Activated naive CD8-positive, alpha-beta T cell treated with anti-CD3 and anti-CD28 coated beads, Interleukin-2, amount 50 U/mL, for 24 hours (primary cell): ENCODE measurements at regions not wholly inside any gene's neighbourhood (a gene's known extent, or its start where the extent isn't known, plus 50 kb on each side); places are given as distances from the start of the nearest gene placed in this dataset.

ENCODE experiments used
- ATAC-seq: fragments of 150-1000 bp; cut with Tn5 transposase; one replicate; pipeline ENCODE4 v1.10.0; 2021
- DNase-seq: peaks from one replicate; pipeline ENCODE4 v3.0.0; 2021
- H3K27ac Mint-ChIP-seq: one replicate; pipeline ENCODE4 v1.8.0; 2021; ENCODE audit warnings: mild to moderate bottlenecking, mixed read lengths
- H3K27me3 Mint-ChIP-seq: one replicate; pipeline ENCODE4 v1.8.0; 2021; ENCODE audit warnings: mixed read lengths
- H3K36me3 Mint-ChIP-seq: one replicate; pipeline ENCODE4 v1.8.0; 2021; ENCODE audit warnings: low read depth, mixed read lengths
- H3K4me1 Mint-ChIP-seq: one replicate; pipeline ENCODE4 v1.8.0; 2021; ENCODE audit warnings: mixed read lengths
- H3K4me3 Mint-ChIP-seq: one replicate; pipeline ENCODE4 v1.8.0; 2021; ENCODE audit warnings: mild to moderate bottlenecking, moderate library complexity, mixed read lengths
- H3K9me3 Mint-ChIP-seq: one replicate; pipeline ENCODE4 v1.8.0; 2021; ENCODE audit warnings: mixed read lengths

DNA sequence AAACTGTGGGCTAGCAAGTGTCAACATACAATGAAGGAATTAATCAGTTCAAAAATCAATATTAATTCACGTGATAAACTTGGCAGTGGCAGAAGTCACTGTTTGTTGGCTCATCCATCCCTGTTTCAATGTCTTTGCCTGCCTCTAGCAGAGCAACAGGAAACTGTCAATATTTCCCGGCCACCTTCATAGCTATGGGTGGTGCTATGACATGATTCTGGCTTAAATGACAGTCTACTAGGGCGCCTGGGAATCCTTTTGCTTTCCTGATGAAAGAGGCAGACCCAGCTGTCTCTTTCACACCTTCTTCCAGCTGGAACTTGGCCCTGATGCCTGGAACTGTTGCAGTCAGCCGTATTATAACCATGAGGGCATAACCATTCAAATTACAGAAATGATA lies 72.1 kb upstream of the DNAH5 start:
- H3K4me1 Mint-ChIP-seq: peaks cover 4% of the 10 kb centered on the region
- no peak overlapping the region for H3K27ac Mint-ChIP-seq
- ATAC-seq (no peak), DNase-seq (no peak)
- H3K4me3 Mint-ChIP-seq: no peak overlapping the region
- peaks cover 28% of the 10 kb centered on the region for H3K27me3 Mint-ChIP-seq
- H3K9me3 Mint-ChIP-seq: no peaks in the 10 kb centered on the region
- H3K36me3 Mint-ChIP-seq: peaks cover 2% of the 10 kb centered on the region

DNA sequence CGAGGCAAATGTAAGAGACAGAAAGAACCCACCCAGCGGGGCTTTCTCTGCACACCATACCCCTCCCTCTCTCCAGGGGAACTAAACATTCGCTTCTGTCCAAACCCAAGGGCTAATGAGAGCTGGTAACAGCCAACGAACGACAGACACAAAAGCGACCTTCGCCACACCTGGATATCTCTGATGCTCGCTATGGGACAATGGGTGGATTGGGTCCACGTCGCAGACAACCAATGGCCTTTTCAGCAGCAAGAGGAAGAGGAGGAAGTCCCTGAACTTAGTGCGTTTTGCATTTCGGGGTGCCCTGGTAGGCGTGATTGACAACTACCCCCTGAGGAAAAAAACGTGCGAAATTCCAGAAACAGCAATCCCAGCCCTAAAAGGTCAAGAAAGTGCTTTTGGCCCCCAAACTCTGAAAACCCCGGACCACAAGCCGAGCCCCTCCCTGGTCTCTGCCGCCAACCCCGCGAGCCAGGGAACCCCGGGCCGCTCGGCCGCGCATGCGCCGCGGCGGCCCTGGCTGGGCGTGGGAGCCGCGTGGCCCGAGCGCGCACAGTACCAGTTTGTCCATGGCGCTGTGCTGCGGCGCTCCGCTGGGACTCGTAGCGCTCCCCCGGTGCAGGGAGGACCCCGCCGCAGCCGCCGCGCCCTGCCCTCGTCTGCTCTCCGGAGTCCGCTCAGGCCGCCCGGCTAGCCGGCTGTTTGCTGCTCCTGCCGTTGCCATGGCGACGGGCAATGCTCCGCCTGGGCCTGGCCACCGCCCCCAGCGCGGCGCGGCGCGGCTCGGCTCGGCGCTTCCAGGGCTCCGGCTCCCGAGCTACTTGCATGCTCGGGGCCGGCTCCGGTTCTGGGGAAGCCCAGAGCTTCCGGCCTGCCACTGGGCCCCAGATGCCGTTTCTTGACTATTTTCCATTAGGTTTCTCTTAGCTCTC lies 66.9 kb upstream of the DNAH5 start:
- peaks cover 11% of the 10 kb centered on the region for H3K4me1 Mint-ChIP-seq
- peaks cover 49% of the 10 kb centered on the region for H3K27me3 Mint-ChIP-seq
- H3K9me3 Mint-ChIP-seq: no peaks in the 10 kb centered on the region
- peaks cover 2% of the 10 kb centered on the region for H3K36me3 Mint-ChIP-seq
- DNase-seq: peak; percentile 59
- H3K27ac Mint-ChIP-seq: no peak overlapping the region
- peak; percentile 93 for ATAC-seq
- peak overlapping the region; percentile 78 for H3K4me3 Mint-ChIP-seq

DNA sequence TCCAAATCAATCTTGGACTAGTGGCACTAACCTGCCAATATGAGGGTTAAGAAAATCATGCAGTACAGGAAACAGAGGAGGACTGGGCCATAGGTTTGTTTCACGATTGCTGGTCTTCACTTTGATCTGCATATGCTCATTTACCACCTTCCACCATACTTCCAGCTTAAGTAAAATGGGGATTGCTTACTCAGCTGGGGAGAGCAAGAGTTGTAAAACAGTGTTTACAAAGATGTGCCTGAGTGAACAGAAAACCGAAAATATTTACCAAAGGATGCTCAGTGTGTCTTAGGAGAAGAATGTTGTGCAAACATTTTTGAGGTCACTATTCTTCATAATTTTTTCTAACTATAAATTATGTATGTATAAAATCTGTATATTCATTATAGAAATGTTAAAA lies 65.1 kb upstream of the DNAH5 start:
- Mint-ChIP-seq H3K4me3 (no peak overlapping the region), H3K36me3 (peaks cover 2% of the 10 kb centered on the region), H3K4me1 (peaks cover 11% of the 10 kb centered on the region), H3K9me3 (no peaks in the 10 kb centered on the region), H3K27ac (no peak overlapping the region), H3K27me3 (peaks cover 44% of the 10 kb centered on the region)
- DNase-seq: no peak
- ATAC-seq: no peak

DNA sequence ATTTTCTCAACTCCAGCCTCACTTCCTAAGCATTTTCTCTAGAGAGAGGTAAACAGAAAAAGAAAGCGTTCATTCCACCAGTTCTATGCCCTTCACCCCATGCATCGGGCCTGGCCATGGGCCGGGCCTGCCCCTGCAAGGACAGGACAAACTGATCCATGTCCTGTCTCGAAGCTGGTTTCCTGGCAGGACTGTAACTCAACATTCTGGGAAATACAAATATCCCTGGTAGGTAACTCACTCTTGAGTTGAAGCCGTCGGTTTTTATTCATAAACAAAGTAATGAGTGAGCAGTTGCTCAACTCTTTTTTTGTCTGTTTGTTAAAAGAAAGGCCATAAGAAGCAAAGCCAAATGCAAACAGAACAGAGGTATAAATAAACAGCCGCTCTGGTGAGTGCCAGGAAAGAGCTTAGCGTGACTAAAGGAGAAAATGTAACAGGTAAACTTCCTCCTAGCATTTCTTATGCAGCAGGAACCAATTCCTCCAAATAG lies 64.4 kb upstream of the DNAH5 start:
- Mint-ChIP-seq H3K9me3 (no peaks in the 10 kb centered on the region), H3K4me3 (no peak overlapping the region), H3K36me3 (peaks cover 2% of the 10 kb centered on the region), H3K27ac (no peak overlapping the region), H3K27me3 (peaks cover 40% of the 10 kb centered on the region), H3K4me1 (peaks cover 11% of the 10 kb centered on the region)
- ATAC-seq: no peak
- DNase-seq: no peak

DNA sequence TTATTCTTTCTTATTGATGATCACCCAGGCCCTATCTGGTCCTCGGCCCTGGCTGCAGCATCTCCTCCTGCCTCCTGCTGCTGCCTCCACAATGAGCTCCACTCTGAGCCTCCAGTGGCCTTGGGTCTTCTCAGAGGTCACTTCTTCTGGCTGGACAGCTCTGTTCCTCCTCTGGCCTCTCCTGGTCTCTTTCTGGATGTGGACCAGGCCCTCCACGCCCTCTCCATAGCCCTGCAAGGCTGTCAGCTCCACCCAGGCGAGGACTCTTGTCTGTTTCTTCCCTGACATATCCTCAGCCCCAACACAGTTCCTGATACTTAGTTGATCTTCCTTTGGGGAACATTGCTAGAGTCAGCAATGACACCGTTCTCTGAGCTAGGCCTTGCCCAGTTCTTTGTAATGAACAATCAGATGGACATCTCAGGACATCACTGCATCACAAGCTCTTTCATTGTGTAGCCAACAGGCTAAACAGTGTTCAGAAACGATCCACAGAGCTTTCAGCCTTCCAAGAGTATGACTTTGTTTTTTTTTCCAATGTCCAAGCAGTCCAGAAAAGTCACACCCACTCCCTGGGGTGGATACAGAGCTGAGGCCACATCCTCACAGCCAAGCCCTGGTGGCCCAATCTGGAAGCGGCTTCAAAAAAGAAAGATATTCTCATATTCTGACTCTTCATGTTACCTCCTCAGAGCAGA lies 62.5 kb upstream of the DNAH5 start:
- DNase-seq: no peak
- H3K27me3 Mint-ChIP-seq: peaks cover 26% of the 10 kb centered on the region
- no peaks in the 10 kb centered on the region for H3K9me3 Mint-ChIP-seq
- peaks cover 2% of the 10 kb centered on the region for H3K36me3 Mint-ChIP-seq
- H3K4me3 Mint-ChIP-seq: no peak overlapping the region
- H3K4me1 Mint-ChIP-seq: peaks cover 8% of the 10 kb centered on the region
- no peak overlapping the region for H3K27ac Mint-ChIP-seq
- ATAC-seq: no peak

DNA sequence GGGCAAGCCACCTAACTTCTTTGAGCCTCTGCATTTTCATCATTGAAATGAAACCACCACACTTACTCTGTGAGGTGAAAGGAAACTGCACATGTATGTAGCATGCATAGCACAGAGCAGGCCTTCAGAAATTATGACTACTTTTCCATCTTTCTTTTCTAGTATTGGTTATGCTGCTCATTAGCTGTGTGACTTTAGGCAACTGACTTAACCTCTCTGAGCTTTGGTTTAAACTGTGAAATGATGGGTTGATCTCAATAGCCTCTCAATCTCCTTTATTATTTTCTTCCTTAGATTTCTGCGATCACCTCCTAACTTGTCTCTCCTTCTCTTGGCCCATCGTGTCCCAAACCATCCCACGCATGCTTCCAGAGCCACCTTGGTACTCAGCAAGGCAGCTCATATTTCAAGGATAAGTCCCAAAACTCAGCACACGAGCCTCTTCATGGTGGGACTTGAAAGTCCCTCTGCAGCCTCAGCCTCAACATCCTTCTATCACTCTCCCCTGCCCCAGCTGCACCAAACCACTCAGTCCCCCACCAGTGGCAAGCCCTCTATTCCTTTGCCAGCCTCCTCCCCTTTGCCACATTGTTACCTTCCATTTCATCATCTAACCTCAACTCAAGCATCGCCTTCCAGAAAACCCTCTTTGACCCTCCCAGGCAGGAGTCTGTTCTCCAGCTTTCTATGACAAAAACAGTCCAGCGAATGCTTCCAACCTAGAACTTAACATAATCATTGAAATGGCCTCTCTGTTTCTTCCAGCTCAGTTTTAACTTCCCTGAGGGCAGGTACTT lies 60.3 kb upstream of the DNAH5 start:
- Mint-ChIP-seq H3K27me3 (peaks cover 23% of the 10 kb centered on the region), H3K36me3 (no peaks in the 10 kb centered on the region), H3K9me3 (peaks cover 6% of the 10 kb centered on the region), H3K4me1 (no peaks in the 10 kb centered on the region), H3K4me3 (no peak overlapping the region), H3K27ac (no peak overlapping the region)
- ATAC-seq: no peak
- DNase-seq: no peak

GRCh38 chr5:14003936-14004335 lies 59.4 kb upstream of the DNAH5 start:
- H3K9me3 Mint-ChIP-seq: peaks cover 6% of the 10 kb centered on the region

GRCh38 chr5:14003513-14003912 lies 59.0 kb upstream of the DNAH5 start:
- Mint-ChIP-seq H3K27me3 (peaks cover 16% of the 10 kb centered on the region), H3K27ac (no peak overlapping the region), H3K4me3 (no peak overlapping the region), H3K36me3 (no peaks in the 10 kb centered on the region), H3K9me3 (peaks cover 6% of the 10 kb centered on the region), H3K4me1 (no peaks in the 10 kb centered on the region)
- no peak for DNase-seq
- no peak for ATAC-seq

More at GRCh38 chr5:14003936-14004335, 59.4 kb upstream of the DNAH5 start:
- Mint-ChIP-seq H3K27me3 (peaks cover 19% of the 10 kb centered on the region), H3K4me1 (no peaks in the 10 kb centered on the region), H3K4me3 (no peak overlapping the region), H3K27ac (no peak overlapping the region), H3K36me3 (no peaks in the 10 kb centered on the region)
- ATAC-seq: no peak
- no peak for DNase-seq

- Mint-ChIP-seq H3K4me1 (no peaks in the 10 kb centered on the region), H3K27me3 (peaks cover 8% of the 10 kb centered on the region), H3K9me3 (peaks cover 14% of the 10 kb centered on the region), H3K27ac (no peak overlapping the region), H3K36me3 (no peaks in the 10 kb centered on the region), H3K4me3 (no peak overlapping the region)
- DNase-seq (no peak), ATAC-seq (no peak)
Observed at GRCh38 chr5:13998254-13998653, 53.8 kb upstream of the DNAH5 start.

GRCh38 chr5:13997514-13997913 lies 53.0 kb upstream of the DNAH5 start:
- peaks cover 8% of the 10 kb centered on the region for H3K27me3 Mint-ChIP-seq
- H3K4me1 Mint-ChIP-seq: no peaks in the 10 kb centered on the region
- no peak overlapping the region for H3K4me3 Mint-ChIP-seq
- H3K9me3 Mint-ChIP-seq: peaks cover 14% of the 10 kb centered on the region
- H3K36me3 Mint-ChIP-seq: no peaks in the 10 kb centered on the region
- ATAC-seq (no peak), DNase-seq (no peak)
- no peak overlapping the region for H3K27ac Mint-ChIP-seq

GRCh38 chr5:13994621-13995253 lies 50.2 kb upstream of the DNAH5 start:
- Mint-ChIP-seq H3K27me3 (peaks cover 5% of the 10 kb centered on the region), H3K36me3 (no peaks in the 10 kb centered on the region), H3K4me1 (no peaks in the 10 kb centered on the region), H3K4me3 (no peak overlapping the region), H3K27ac (no peak overlapping the region), H3K9me3 (peaks cover 8% of the 10 kb centered on the region)
- no peak for DNase-seq
- ATAC-seq: no peak
